ENCODE measurements at regions not wholly inside any gene's neighbourhood (a gene's known extent, or its start where the extent isn't known, plus 50 kb on each side); places are given as distances from the start of the nearest gene placed in this dataset.

DNA sequence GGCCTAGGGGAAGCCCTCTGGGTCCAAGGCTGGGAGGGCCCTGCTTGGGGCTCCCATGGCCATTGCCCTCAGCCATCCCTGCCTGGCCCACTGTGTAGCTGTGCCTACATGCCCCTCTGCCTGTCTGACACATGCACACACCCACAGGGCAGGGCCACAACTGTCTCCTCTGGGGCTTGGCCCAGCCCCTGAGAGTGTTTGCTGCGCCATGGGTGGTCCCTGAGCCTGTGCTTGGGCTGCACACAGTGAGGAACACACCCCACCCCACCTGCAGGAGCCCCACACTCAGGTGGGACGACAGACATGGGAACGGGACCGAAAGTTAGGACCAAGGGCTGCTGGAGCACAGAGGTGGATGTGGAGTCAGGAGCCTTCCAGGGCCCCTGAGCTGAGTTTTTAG is 489.5 kb downstream of the TBC1D22A start:
- Histone ChIP-seq H3K27ac (replicated peaks) (no peak overlapping the region), H3K27me3 (ENCODE audit: insufficient read depth, poor library complexity, severe bottlenecking) (no peaks in the 10 kb centered on the region), H3K4me3 (replicated peaks; ENCODE audit: insufficient read depth, low read length) (no peak overlapping the region)
- TF ChIP-seq CTCF (IDR thresholded peaks at IDR 0.05; ENCODE audit: insufficient read depth, low read length) (no peak), GABPA (IDR thresholded peaks at IDR 0.05; ENCODE audit: low read depth) (no peak), SPI1 (IDR thresholded peaks at IDR 0.05; ENCODE audit: borderline replicate concordance, low read depth) (no peak)
- TF ChIP-seq, protein P1, sequence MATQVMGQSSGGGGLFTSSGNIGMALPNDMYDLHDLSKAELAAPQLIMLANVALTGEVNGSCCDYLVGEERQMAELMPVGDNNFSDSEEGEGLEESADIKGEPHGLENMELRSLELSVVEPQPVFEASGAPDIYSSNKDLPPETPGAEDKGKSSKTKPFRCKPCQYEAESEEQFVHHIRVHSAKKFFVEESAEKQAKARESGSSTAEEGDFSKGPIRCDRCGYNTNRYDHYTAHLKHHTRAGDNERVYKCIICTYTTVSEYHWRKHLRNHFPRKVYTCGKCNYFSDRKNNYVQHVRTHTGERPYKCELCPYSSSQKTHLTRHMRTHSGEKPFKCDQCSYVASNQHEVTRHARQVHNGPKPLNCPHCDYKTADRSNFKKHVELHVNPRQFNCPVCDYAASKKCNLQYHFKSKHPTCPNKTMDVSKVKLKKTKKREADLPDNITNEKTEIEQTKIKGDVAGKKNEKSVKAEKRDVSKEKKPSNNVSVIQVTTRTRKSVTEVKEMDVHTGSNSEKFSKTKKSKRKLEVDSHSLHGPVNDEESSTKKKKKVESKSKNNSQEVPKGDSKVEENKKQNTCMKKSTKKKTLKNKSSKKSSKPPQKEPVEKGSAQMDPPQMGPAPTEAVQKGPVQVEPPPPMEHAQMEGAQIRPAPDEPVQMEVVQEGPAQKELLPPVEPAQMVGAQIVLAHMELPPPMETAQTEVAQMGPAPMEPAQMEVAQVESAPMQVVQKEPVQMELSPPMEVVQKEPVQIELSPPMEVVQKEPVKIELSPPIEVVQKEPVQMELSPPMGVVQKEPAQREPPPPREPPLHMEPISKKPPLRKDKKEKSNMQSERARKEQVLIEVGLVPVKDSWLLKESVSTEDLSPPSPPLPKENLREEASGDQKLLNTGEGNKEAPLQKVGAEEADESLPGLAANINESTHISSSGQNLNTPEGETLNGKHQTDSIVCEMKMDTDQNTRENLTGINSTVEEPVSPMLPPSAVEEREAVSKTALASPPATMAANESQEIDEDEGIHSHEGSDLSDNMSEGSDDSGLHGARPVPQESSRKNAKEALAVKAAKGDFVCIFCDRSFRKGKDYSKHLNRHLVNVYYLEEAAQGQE (IDR thresholded peaks at IDR 0.05; ENCODE audit: insufficient replicate concordance, low read depth) = no peak
- no peak for DNase-seq (ENCODE audit: low read depth in 1 of 2, low spot score in 1 of 2)

DNA sequence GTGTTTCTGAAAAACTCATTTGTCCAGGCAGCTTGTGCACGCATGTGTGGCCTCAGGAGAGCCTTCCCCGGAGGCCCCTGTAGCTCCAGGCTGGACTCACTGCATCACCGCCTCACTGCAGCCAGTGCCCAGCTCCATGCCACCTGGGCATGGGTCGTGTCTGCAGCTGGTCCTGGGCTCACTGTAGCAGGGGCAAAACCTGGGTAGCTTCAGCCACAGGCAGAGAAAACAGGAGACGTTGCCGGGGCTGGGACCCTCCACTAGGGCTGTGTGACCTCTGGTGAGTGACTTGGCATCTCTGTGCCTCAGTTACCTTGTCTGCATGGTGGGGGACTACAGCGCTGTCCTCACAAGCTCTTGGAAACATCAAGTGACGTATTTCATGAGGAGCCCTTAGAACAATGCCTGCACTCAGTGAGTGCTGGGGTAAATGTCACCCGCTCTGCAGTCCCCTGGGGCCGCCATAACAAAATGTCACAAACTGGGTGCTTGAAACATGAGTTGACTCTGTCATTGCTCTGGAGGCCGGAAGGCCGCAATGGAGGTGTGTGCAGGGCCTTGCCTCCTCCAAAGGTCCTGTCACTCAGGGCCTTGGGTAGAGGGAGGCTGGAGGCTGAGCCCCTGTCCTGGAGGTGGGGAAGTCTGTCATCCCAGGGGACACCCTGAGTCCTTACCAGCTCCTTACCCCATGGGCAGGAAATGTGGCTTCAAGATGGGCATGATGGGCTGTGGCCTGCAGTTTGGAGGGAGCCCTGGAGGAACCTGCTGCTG is 488.7 kb downstream of the TBC1D22A start:
- no peak overlapping the region for H3K4me3 ChIP-seq (replicated peaks; ENCODE audit: insufficient read depth, low read length)
- no peak overlapping the region for H3K27ac ChIP-seq (replicated peaks)
- TF ChIP-seq POLR2AphosphoS5 (IDR thresholded peaks at IDR 0.05; ENCODE audit: low read depth) = no peak
- TF ChIP-seq SPI1 (IDR thresholded peaks at IDR 0.05; ENCODE audit: borderline replicate concordance, low read depth) = no peak
- TF ChIP-seq CTCF (IDR thresholded peaks at IDR 0.05; ENCODE audit: insufficient read depth, low read length) = no peak
- TF ChIP-seq, protein P1 (IDR thresholded peaks at IDR 0.05; ENCODE audit: insufficient replicate concordance, low read depth) = no peak
- no peak for TF ChIP-seq GABPA (IDR thresholded peaks at IDR 0.05; ENCODE audit: low read depth)
- no peak for DNase-seq (ENCODE audit: low read depth in 1 of 2, low spot score in 1 of 2)
- no peaks in the 10 kb centered on the region for H3K27me3 ChIP-seq (ENCODE audit: insufficient read depth, poor library complexity, severe bottlenecking)

GRCh38 chr22:47249370-47249928 is 487.0 kb downstream of the TBC1D22A start:
- DNase-seq (ENCODE audit: low read depth in 1 of 2, low spot score in 1 of 2) = no peak
- TF ChIP-seq, protein P1 (IDR thresholded peaks at IDR 0.05; ENCODE audit: insufficient replicate concordance, low read depth) = no peak
- TF ChIP-seq GABPA (IDR thresholded peaks at IDR 0.05; ENCODE audit: low read depth) (no peak), SPI1 (IDR thresholded peaks at IDR 0.05; ENCODE audit: borderline replicate concordance, low read depth) (no peak), POLR2AphosphoS5 (IDR thresholded peaks at IDR 0.05; ENCODE audit: low read depth) (no peak), CTCF (IDR thresholded peaks at IDR 0.05; ENCODE audit: insufficient read depth, low read length) (no peak)
- H3K27me3 ChIP-seq (ENCODE audit: insufficient read depth, poor library complexity, severe bottlenecking) = no peaks in the 10 kb centered on the region
- H3K4me3 ChIP-seq (replicated peaks; ENCODE audit: insufficient read depth, low read length) = no peak overlapping the region
- H3K27ac ChIP-seq (replicated peaks) = no peak overlapping the region

Measured in HL-60 (cell line).